Psoas muscle (tissue), 7 donors: ENCODE measurements at regions not wholly inside any gene's neighbourhood (a gene's known extent, or its start where the extent isn't known, plus 50 kb on each side); places are given as distances from the start of the nearest gene placed in this dataset.

ENCODE experiments used
- ATAC-seq, 4 donors: fragments of 200-7000 bp; cut with Tn5 transposase; one replicate each; pipeline ENCODE4 v1.9.1; 2020; ENCODE audit warnings: moderate library complexity in 3 of 4, mild to moderate bottlenecking in 2 of 4
- DNase-seq, 2 donors: peaks; one replicate each; pipeline ENCODE4 v3.0.0-alpha.2; 2020
- H3K27ac ChIP-seq: fragments of 200-600 bp; one replicate; pipeline ENCODE4 v1.8.0; 2022
- H3K27me3 ChIP-seq, 3 donors: fragments of 200-600 bp in 1 of 3; one replicate each; pipeline versions ENCODE4 v1.6.1 to v1.8.0; 2013 to 2022; ENCODE audit warnings: low read length in 2 of 3, mild to moderate bottlenecking in 2 of 3, moderate library complexity in 1 of 3; ENCODE audit not compliant: insufficient read depth in 3 of 3
- H3K36me3 ChIP-seq, 2 donors: fragments of 200-600 bp in 1 of 2; one replicate each; pipeline versions ENCODE4 v1.6.1 to v1.8.0; 2013 to 2022; ENCODE audit warnings: low read depth in 1 of 2, mild to moderate bottlenecking in 1 of 2, moderate library complexity in 1 of 2; ENCODE audit not compliant: insufficient read depth in 1 of 2
- H3K4me1 ChIP-seq: fragments of 200-600 bp; one replicate; pipeline ENCODE4 v1.8.0; 2022
- H3K4me3 ChIP-seq: fragments of 200-600 bp; one replicate; pipeline ENCODE4 v1.8.0; 2022; ENCODE audit warnings: mild to moderate bottlenecking
- H3K9me3 ChIP-seq: fragments of 200-600 bp; one replicate; pipeline ENCODE4 v1.8.0; 2022
- WGBS, 3 donors: extraction: QIAGEN DNeasy Blood & Tissue Kit; methylation state at CpG; one replicate each; pipeline versions ENCODE4 v1.1.6 to v1.1.7; 2013; 5-methylcytosine and 5-hydroxymethylcytosine counted together
- intact Hi-C, 2 donors: fragments of 100-400 bp; cut with DNase I; formaldehyde crosslinking; loops; one replicate each; pipeline versions ENCODE4 v1.11.0 to v1.14.2; 2022
- TF ChIP-seq, protein P1 (sequence below): fragments of 200-600 bp; IDR thresholded peaks from one replicate; pipeline ENCODE4 v1.8.0; 2022; ENCODE audit warnings: antibody characterized with exemption
- donor health status: healthy with polysubstance abuse.
- donor health status: DM: no; HTN: no; CAD: no; lungs with moderate emphysema.
- donor health status: Bipolar disorder and iron deficiency.
- donor health status: healthy.
- donor health status: DM: yes; HTN: yes; CAD: no.
- donor health status: DM: no; HTN: no; CAD: no.
- donor health status: DM: yes; HTN: yes; CAD: no.

DNA sequence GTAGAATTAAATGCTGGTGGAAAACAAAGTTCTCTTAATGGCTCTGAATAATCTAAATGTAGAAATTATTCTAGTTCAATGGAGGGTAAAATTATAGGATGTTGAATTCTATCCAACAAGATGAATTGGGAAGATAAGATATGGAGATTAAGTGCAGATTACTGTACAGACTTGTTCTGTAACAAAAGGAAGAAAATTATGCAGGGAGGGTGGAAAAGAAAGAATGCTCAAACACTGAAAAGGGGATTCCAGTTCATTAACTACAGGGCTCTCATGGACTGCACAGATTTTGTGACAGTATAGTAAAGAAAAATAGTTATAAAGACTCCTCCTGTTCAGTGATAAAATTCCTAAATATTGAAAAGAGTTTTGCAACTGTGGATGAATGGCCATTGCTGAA lies 1794.0 kb upstream of the PCDH7 start:
- no peaks in the 10 kb centered on the region for H3K27me3 ChIP-seq
- H3K4me3 ChIP-seq: no peak overlapping the region
- DNase-seq (no peak), ATAC-seq (no peak)
- H3K4me1 ChIP-seq: no peaks in the 10 kb centered on the region
- intact Hi-C loops: no loop called here
- no peak overlapping the region for H3K27ac ChIP-seq
- no peaks in the 10 kb centered on the region for H3K36me3 ChIP-seq
- no peaks in the 10 kb centered on the region for H3K9me3 ChIP-seq
- TF ChIP-seq, protein P1, sequence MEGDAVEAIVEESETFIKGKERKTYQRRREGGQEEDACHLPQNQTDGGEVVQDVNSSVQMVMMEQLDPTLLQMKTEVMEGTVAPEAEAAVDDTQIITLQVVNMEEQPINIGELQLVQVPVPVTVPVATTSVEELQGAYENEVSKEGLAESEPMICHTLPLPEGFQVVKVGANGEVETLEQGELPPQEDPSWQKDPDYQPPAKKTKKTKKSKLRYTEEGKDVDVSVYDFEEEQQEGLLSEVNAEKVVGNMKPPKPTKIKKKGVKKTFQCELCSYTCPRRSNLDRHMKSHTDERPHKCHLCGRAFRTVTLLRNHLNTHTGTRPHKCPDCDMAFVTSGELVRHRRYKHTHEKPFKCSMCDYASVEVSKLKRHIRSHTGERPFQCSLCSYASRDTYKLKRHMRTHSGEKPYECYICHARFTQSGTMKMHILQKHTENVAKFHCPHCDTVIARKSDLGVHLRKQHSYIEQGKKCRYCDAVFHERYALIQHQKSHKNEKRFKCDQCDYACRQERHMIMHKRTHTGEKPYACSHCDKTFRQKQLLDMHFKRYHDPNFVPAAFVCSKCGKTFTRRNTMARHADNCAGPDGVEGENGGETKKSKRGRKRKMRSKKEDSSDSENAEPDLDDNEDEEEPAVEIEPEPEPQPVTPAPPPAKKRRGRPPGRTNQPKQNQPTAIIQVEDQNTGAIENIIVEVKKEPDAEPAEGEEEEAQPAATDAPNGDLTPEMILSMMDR: no peak

DNA sequence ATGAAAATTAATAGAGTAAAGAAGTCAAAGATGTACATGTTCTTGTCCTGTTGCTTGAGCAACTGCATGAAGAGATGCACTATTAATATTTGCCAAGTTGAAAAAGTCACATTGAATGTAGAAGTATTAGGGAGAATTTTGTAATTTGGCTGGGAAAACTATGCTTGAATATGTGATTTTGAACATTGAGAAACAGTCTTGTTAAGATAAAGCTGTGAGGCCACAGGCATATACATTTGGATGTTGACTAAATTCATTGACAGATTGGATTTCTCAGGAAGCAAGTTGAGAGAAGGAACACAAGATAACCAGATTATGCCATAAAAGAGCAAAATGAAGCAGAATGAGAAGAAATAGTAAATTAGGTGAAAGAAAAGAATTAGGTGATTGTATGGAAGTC lies 1777.5 kb upstream of the PCDH7 start:
- H3K4me3 ChIP-seq: no peak overlapping the region
- TF ChIP-seq, protein P1: no peak
- no peaks in the 10 kb centered on the region for H3K9me3 ChIP-seq
- no peak for ATAC-seq
- H3K36me3 ChIP-seq: no peaks in the 10 kb centered on the region
- no peaks in the 10 kb centered on the region for H3K27me3 ChIP-seq
- no peak overlapping the region for H3K27ac ChIP-seq
- intact Hi-C loops: no loop called here
- H3K4me1 ChIP-seq: no peaks in the 10 kb centered on the region
- DNase-seq: no peak

DNA sequence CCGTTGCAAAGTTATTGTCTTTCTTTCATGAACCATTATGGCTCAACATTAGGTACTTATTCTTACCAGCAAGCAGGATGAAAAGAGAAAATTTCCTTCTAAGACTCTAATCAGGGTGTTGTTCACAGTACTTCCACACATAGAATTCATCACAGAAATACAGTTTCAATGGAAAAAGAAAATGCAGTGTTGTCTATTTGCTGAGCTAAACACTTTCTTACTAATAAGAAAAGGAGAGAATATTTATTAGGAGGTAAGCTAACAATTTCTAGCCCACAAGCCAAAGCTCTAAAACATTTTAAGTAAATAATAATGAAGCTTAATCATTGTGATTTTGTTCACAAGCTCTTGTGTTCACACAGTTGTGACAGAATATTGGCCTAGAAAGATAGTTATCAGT lies 1772.8 kb upstream of the PCDH7 start:
- WGBS, 3 donors: 60 to 73% (median 68%) methylated on average over 1 of the region's 1 CpG
- H3K36me3 ChIP-seq: no peaks in the 10 kb centered on the region
- H3K9me3 ChIP-seq: no peaks in the 10 kb centered on the region
- H3K4me3 ChIP-seq: no peak overlapping the region
- TF ChIP-seq, protein P1: no peak
- H3K27ac ChIP-seq: no peak overlapping the region
- ATAC-seq (no peak), DNase-seq (no peak)
- intact Hi-C loops: no loop called here
- no peaks in the 10 kb centered on the region for H3K27me3 ChIP-seq
- H3K4me1 ChIP-seq: no peaks in the 10 kb centered on the region

DNA sequence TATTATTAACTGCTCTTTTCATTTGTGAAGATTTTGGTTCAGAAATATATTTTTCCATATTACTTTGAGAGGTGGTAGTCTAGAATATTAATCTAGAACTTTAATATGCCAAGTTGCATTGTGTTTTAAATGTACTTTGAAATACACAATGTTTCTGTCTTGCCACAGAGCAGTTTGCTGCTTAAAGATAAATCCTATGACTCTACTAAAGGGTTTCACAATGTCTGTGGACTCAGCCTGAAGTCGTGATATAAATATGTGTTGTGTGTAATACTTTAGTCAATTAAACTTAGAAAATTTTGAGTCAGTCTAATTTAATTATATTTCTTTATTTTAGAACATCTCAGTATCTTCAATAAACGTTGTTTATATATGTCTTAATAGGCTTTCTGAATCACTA lies 1771.7 kb upstream of the PCDH7 start:
- Histone ChIP-seq H3K9me3 (no peaks in the 10 kb centered on the region), H3K4me1 (no peaks in the 10 kb centered on the region), H3K27ac (no peak overlapping the region), H3K27me3 (no peaks in the 10 kb centered on the region), H3K4me3 (no peak overlapping the region), H3K36me3 (no peaks in the 10 kb centered on the region)
- no peak for ATAC-seq
- intact Hi-C loops: no loop called here
- 55 to 69% (median 62%) methylated on average over 2 of the region's 2 CpGs for WGBS, 3 donors
- TF ChIP-seq, protein P1: no peak
- no peak for DNase-seq

DNA sequence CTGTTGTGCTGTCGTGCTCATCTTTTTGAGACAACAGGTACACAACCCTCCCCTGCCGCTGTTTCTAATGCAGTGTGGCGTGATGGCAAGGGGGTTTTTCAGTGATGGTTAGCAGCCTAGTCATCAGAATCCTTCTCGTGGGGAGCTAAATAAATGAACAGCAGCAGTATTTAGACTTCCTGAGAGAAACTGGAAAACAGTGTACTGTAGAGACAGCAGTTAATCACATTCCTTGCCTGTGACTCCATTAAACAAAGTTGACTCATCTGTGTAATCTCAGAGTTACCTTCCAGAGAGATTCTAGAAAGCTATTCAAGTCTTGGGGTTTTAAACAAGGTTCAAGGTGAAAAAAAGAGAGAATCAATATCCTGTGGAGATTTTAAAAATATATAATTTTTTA lies 1753.2 kb upstream of the PCDH7 start:
- DNase-seq (no peak), ATAC-seq (no peak)
- no peak overlapping the region for H3K27ac ChIP-seq
- TF ChIP-seq, protein P1: no peak
- H3K36me3 ChIP-seq: no peaks in the 10 kb centered on the region
- H3K4me3 ChIP-seq: no peak overlapping the region
- no peaks in the 10 kb centered on the region for H3K9me3 ChIP-seq
- WGBS, 3 donors: 69 to 75% (median 72%) methylated on average over 4 of the region's 4 CpGs
- no peaks in the 10 kb centered on the region for H3K27me3 ChIP-seq
- H3K4me1 ChIP-seq: no peaks in the 10 kb centered on the region
- intact Hi-C loops: no loop called here
